ENCODE measurements at regions not wholly inside any gene's neighbourhood (a gene's known extent, or its start where the extent isn't known, plus 50 kb on each side); places are given as distances from the start of the nearest gene placed in this dataset.

- intact Hi-C loops (cut with DNase I) = no loop called here
- Histone ChIP-seq H3K27ac (ENCODE audit: low read depth in 2 of 2, low read length in 2 of 2) (no peak overlapping the region), H3K4me1 (ENCODE audit: control insufficient read depth in 2 of 3, insufficient read depth in 2 of 3, low read depth in 1 of 3, low read length in 3 of 3) (no peaks in the 10 kb centered on the region), H3K9me3 (ENCODE audit: control insufficient read depth in 2 of 3, insufficient read depth in 1 of 3, low read length in 3 of 3) (no peaks in the 10 kb centered on the region), H3K36me3 (ENCODE audit: control insufficient read depth in 2 of 3, insufficient read depth in 3 of 3, low read length in 3 of 3) (no peaks in the 10 kb centered on the region), H3K27me3 (ENCODE audit: control insufficient read depth, insufficient read depth, low read length) (no peaks in the 10 kb centered on the region), H3K4me3 (ENCODE audit: low read length in 3 of 3) (no peak overlapping the region), H3K9ac (ENCODE audit: low read length in 3 of 3) (no peak overlapping the region)
- DNase-seq (no peak), FAIRE-seq (no peak)
- TF ChIP-seq CTCF (IDR thresholded peaks at IDR 0.05; ENCODE audit: borderline replicate concordance, extremely low read depth, insufficient read depth) = no peak
These were observed 119.8 kb downstream of the RGS21 start for GRCh38 chr1:192436441-192437078.

GRCh38 chr1:192438737-192439136, 121.9 kb downstream of the RGS21 start:
- TF ChIP-seq CTCF (IDR thresholded peaks at IDR 0.05; ENCODE audit: borderline replicate concordance, extremely low read depth, insufficient read depth) = no peak
- intact Hi-C loops (cut with DNase I) = no loop called here
- Histone ChIP-seq H3K9ac (ENCODE audit: low read length in 3 of 3) (no peak overlapping the region), H3K36me3 (ENCODE audit: control insufficient read depth in 2 of 3, insufficient read depth in 3 of 3, low read length in 3 of 3) (no peaks in the 10 kb centered on the region), H3K4me1 (ENCODE audit: control insufficient read depth in 2 of 3, insufficient read depth in 2 of 3, low read depth in 1 of 3, low read length in 3 of 3) (no peaks in the 10 kb centered on the region), H3K4me3 (ENCODE audit: low read length in 3 of 3) (no peak overlapping the region), H3K9me3 (ENCODE audit: control insufficient read depth in 2 of 3, insufficient read depth in 1 of 3, low read length in 3 of 3) (no peaks in the 10 kb centered on the region), H3K27me3 (ENCODE audit: control insufficient read depth, insufficient read depth, low read length) (no peaks in the 10 kb centered on the region), H3K27ac (ENCODE audit: low read depth in 2 of 2, low read length in 2 of 2) (no peak overlapping the region)
- FAIRE-seq (no peak), DNase-seq (no peak)

- intact Hi-C loops (cut with DNase I) = no loop called here
- no peaks in the 10 kb centered on the region for H3K27me3 ChIP-seq (ENCODE audit: control insufficient read depth, insufficient read depth, low read length)
- H3K27ac ChIP-seq (ENCODE audit: low read depth in 2 of 2, low read length in 2 of 2) = no peak overlapping the region
- FAIRE-seq = no peak
- H3K9ac ChIP-seq (ENCODE audit: low read length in 3 of 3) = no peak overlapping the region
- H3K9me3 ChIP-seq (ENCODE audit: control insufficient read depth in 2 of 3, insufficient read depth in 1 of 3, low read length in 3 of 3) = no peaks in the 10 kb centered on the region
- DNase-seq = no peak
- TF ChIP-seq CTCF (IDR thresholded peaks at IDR 0.05; ENCODE audit: borderline replicate concordance, extremely low read depth, insufficient read depth) = no peak
- no peaks in the 10 kb centered on the region for H3K4me1 ChIP-seq (ENCODE audit: control insufficient read depth in 2 of 3, insufficient read depth in 2 of 3, low read depth in 1 of 3, low read length in 3 of 3)
- H3K4me3 ChIP-seq (ENCODE audit: low read length in 3 of 3) = no peak overlapping the region
- H3K36me3 ChIP-seq (ENCODE audit: control insufficient read depth in 2 of 3, insufficient read depth in 3 of 3, low read length in 3 of 3) = no peaks in the 10 kb centered on the region
These were observed 122.7 kb downstream of the RGS21 start for GRCh38 chr1:192439373-192440025.
